RWPE2 (cell line): ENCODE measurements at regions not wholly inside any gene's neighbourhood (a gene's known extent, or its start where the extent isn't known, plus 50 kb on each side); places are given as distances from the start of the nearest gene placed in this dataset.

ENCODE experiments used
- ATAC-seq: fragments of 200-7000 bp; cut with Tn5 transposase; 3 replicates; pipeline ENCODE4 v1.9.1; 2021; ENCODE audit warnings: low read depth
- DNase-seq: peaks from one replicate; pipeline ENCODE4 v3.0.0-alpha.2; 2020; ENCODE audit warnings: low spot score
- H3K27ac ChIP-seq: fragments of 450-650 bp; 2 replicates; pipeline ENCODE4 v1.5.1; 2017; ENCODE audit warnings: mild to moderate bottlenecking; ENCODE audit not compliant: poor library complexity, severe bottlenecking
- H3K27me3 ChIP-seq: fragments of 250-450 bp; sonication (Bioruptor Pico); 2 replicates; pipeline ENCODE4 v1.5.1; 2021; ENCODE audit warnings: mild to moderate bottlenecking, moderate library complexity; ENCODE audit not compliant: insufficient read depth, poor library complexity, severe bottlenecking
- H3K36me3 ChIP-seq: fragments of 250-450 bp; sonication (Bioruptor Pico); 2 replicates; pipeline ENCODE4 v1.5.1; 2020; ENCODE audit warnings: low read depth, mild to moderate bottlenecking, moderate library complexity
- H3K4me1 ChIP-seq: fragments of 250-450 bp; sonication (Bioruptor Pico); 2 replicates; pipeline ENCODE4 v1.5.1; 2021; ENCODE audit warnings: mild to moderate bottlenecking, moderate library complexity; ENCODE audit not compliant: insufficient read depth, poor library complexity, severe bottlenecking
- H3K4me3 ChIP-seq: fragments of 250-450 bp; sonication (Bioruptor Pico); 2 replicates; pipeline ENCODE4 v1.5.1; 2021; ENCODE audit warnings: mild to moderate bottlenecking, moderate library complexity; ENCODE audit not compliant: severe bottlenecking
- H3K9me3 ChIP-seq: fragments of 250-450 bp; sonication (Bioruptor Pico); 2 replicates; pipeline ENCODE4 v1.5.1; 2021; ENCODE audit warnings: mild to moderate bottlenecking, moderate library complexity; ENCODE audit not compliant: severe bottlenecking
- TF ChIP-seq, protein P1 (sequence below): fragments of 450-650 bp; IDR thresholded peaks from one replicate; pipeline ENCODE4 v1.5.1; 2017; ENCODE audit warnings: mild to moderate bottlenecking, moderate library complexity; ENCODE audit not compliant: poor library complexity, severe bottlenecking

DNA sequence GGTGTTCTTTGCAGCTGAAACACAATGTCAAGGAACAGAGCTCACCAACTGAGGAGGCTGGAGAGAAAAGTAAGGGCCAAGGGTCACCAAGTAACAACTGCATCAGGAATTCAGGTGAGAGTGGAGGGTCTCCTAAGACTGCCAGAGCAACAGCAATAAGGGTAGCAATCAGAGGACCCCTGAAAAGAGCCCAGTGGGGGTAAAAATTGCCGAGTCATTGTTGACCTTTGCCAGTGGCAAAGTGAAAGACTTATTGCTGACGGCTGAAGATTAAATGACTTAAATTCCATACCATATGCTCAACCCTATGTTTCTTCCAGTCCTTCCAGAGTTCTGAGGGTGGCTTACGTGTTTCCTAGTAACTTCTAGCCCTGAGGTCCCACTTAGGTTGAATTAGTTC lies 51.9 kb upstream of the ARHGAP42 start:
- no peaks in the 10 kb centered on the region for H3K36me3 ChIP-seq
- H3K27me3 ChIP-seq: no peaks in the 10 kb centered on the region
- DNase-seq (no peak), ATAC-seq (no peak)
- H3K4me3 ChIP-seq: no peak overlapping the region
- TF ChIP-seq, protein P1, sequence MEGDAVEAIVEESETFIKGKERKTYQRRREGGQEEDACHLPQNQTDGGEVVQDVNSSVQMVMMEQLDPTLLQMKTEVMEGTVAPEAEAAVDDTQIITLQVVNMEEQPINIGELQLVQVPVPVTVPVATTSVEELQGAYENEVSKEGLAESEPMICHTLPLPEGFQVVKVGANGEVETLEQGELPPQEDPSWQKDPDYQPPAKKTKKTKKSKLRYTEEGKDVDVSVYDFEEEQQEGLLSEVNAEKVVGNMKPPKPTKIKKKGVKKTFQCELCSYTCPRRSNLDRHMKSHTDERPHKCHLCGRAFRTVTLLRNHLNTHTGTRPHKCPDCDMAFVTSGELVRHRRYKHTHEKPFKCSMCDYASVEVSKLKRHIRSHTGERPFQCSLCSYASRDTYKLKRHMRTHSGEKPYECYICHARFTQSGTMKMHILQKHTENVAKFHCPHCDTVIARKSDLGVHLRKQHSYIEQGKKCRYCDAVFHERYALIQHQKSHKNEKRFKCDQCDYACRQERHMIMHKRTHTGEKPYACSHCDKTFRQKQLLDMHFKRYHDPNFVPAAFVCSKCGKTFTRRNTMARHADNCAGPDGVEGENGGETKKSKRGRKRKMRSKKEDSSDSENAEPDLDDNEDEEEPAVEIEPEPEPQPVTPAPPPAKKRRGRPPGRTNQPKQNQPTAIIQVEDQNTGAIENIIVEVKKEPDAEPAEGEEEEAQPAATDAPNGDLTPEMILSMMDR: no peak
- H3K4me1 ChIP-seq: no peaks in the 10 kb centered on the region
- H3K27ac ChIP-seq: no peak overlapping the region
- no peaks in the 10 kb centered on the region for H3K9me3 ChIP-seq

DNA sequence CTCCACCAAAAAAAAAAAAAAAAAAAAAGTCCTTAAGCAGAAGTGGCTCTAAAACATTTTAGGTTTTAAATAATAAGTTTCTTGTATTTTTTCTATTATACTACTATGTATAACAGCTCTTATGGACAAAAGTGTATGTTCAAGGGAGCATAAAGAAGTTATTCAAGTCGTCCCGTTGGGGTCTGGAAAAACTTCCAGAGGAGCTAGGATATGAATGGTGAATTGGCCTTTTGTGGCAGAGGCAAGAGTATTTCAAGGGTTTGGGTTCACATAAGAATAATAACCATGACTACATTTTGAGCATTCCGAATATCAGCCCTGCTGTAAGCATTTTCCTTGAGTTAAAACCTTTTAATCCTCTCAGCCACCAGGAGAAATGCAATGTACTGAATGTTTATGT lies 50.6 kb upstream of the ARHGAP42 start:
- TF ChIP-seq, protein P1: no peak
- H3K27ac ChIP-seq: no peak overlapping the region
- no peak overlapping the region for H3K4me3 ChIP-seq
- no peaks in the 10 kb centered on the region for H3K4me1 ChIP-seq
- H3K27me3 ChIP-seq: no peaks in the 10 kb centered on the region
- H3K36me3 ChIP-seq: no peaks in the 10 kb centered on the region
- DNase-seq: no peak
- H3K9me3 ChIP-seq: no peaks in the 10 kb centered on the region
- ATAC-seq: no peak
